HCT116 (cell line): ENCODE measurements at regions not wholly inside any gene's neighbourhood (a gene's known extent, or its start where the extent isn't known, plus 50 kb on each side); places are given as distances from the start of the nearest gene placed in this dataset.

Source experiments
- ATAC-seq: fragments of 200-7000 bp; cut with Tn5 transposase; 2 replicates; pipeline ENCODE4 v1.9.1; 2020; ENCODE audit warnings: mild to moderate bottlenecking, moderate library complexity
- BruUV-seq: library from RNA; stranded (reverse); fragments of 400-500 nt; replicated peaks from 2 replicates; lab custom pipeline; 2021; lab: Mats Ljungman, UMichigan
- CTCF ChIA-PET: fragments of 300-600 bp; sonication (Branson Sonifier 250); formaldehyde crosslinking; loops from one replicate; lab custom pipeline; 2021; ENCODE audit warnings: antibody characterized with exemption; lab: Charles Lee
- POLR2A ChIA-PET: fragments of 300-600, 350-600 bp; sonication (Branson Sonifier 250); formaldehyde crosslinking; loops from one replicate; lab custom pipeline; 2021; ENCODE audit warnings: antibody characterized with exemption; lab: Charles Lee
- RAD21 ChIA-PET, 2 experiments: fragments of 300-600 bp; sonication (Branson Sonifier 250); formaldehyde crosslinking; loops; one replicate each; lab custom pipeline; 2023; ENCODE audit warnings: low total read pairs in 2 of 2; ENCODE audit not compliant: uncharacterized antibody in 2 of 2, unreplicated experiment in 2 of 2, low non-redundant PET in 1 of 2; lab: Charles Lee
- DNase-seq: peaks from one replicate; pipeline ENCODE4 v3.0.0-alpha.2; 2010; ENCODE audit warnings: low read depth, low spot score
- H2AFZ ChIP-seq: fragments of 200-600 bp; shearing (Covaris generic), sonication (generic); 2 replicates; pipeline ENCODE4 v1.6.1; 2017; ENCODE audit warnings: low read depth, mixed run types, mixed read lengths, antibody characterized with exemption, low read length; ENCODE audit not compliant: poor library complexity, severe bottlenecking
- H3K27ac ChIP-seq: 2 replicates; pipeline ENCODE4 v1.5.1; 2012; ENCODE audit warnings: low read depth, low read length
- H3K27me3 ChIP-seq: fragments of 200-600 bp; sonication (generic); 2 replicates; pipeline ENCODE4 v1.6.1; 2016; ENCODE audit warnings: mixed run types, low read length, mixed read lengths; ENCODE audit not compliant: insufficient read depth
- H3K36me3 ChIP-seq, 2 experiments: fragments of 200-500 bp in 1 of 2; fragments of 200-600 bp in 1 of 2; sonication (Bioruptor generic) in 1 of 2; sonication (generic) in 1 of 2; 2 replicates each; pipeline versions ENCODE4 v1.5.1 to v1.6.1; 2014 to 2016; ENCODE audit warnings: low read length in 2 of 2, inconsistent platforms in 1 of 2, mixed read lengths in 1 of 2, mixed run types in 1 of 2; ENCODE audit not compliant: insufficient read depth in 2 of 2, control insufficient read depth in 1 of 2
- H3K4me1 ChIP-seq, 2 experiments: fragments of 200-600 bp in 1 of 2; sonication (generic) in 1 of 2; 2 replicates each; pipeline versions ENCODE4 v1.5.1 to v1.6.1; 2012 to 2017; ENCODE audit warnings: low read length in 2 of 2, inconsistent platforms in 1 of 2, mild to moderate bottlenecking in 1 of 2, mixed read lengths in 1 of 2, mixed run types in 1 of 2, moderate library complexity in 1 of 2; ENCODE audit not compliant: insufficient read depth in 2 of 2, control insufficient read depth in 1 of 2
- H3K4me2 ChIP-seq: fragments of 200-600 bp; sonication (generic); 2 replicates; pipeline ENCODE4 v1.6.1; 2017; ENCODE audit warnings: mixed run types, low read length, mixed read lengths
- H3K4me3 ChIP-seq, 2 experiments: fragments of 200-600 bp in 1 of 2; sonication (generic) in 1 of 2; replicated peaks in 1 of 2; 2 replicates each; pipeline ENCODE4 v1.5.1; 2011 to 2016; ENCODE audit warnings: low read length in 2 of 2, control low read depth in 1 of 2, low read depth in 1 of 2, mild to moderate bottlenecking in 1 of 2, mixed read lengths in 1 of 2, mixed run types in 1 of 2
- H3K79me2 ChIP-seq: fragments of 200-600 bp; sonication (generic); 2 replicates; pipeline ENCODE4 v1.6.1; 2017; ENCODE audit warnings: mild to moderate bottlenecking, mixed run types, low read length, moderate library complexity, mixed read lengths; ENCODE audit not compliant: insufficient read depth
- H3K9ac ChIP-seq: fragments of 200-600 bp; sonication (generic); 2 replicates; pipeline ENCODE4 v1.6.1; 2016; ENCODE audit warnings: low read length, mixed read lengths
- H3K9me2 ChIP-seq: fragments of 200-600 bp; sonication (generic), shearing (Covaris generic); 2 replicates; pipeline ENCODE4 v1.6.1; 2017; ENCODE audit warnings: mixed run types, mild to moderate bottlenecking, moderate library complexity; ENCODE audit not compliant: insufficient read depth
- H3K9me3 ChIP-seq, 2 experiments: fragments of 200-500 bp in 1 of 2; fragments of 200-600 bp in 1 of 2; sonication (Bioruptor generic) in 1 of 2; sonication (generic) in 1 of 2; 2 replicates each; pipeline ENCODE4 v1.6.1; 2014 to 2017; ENCODE audit warnings: low read length in 2 of 2, mixed read lengths in 2 of 2, inconsistent platforms in 1 of 2, low read depth in 1 of 2, mild to moderate bottlenecking in 1 of 2, mixed run types in 1 of 2, moderate library complexity in 1 of 2; ENCODE audit not compliant: control insufficient read depth in 1 of 2, insufficient read depth in 1 of 2
- H4K20me1 ChIP-seq: fragments of 200-600 bp; sonication (generic), shearing (Covaris generic); 2 replicates; pipeline ENCODE4 v1.6.1; 2017; ENCODE audit warnings: mixed run types, mild to moderate bottlenecking, moderate library complexity; ENCODE audit not compliant: insufficient read depth
- CEBPB ChIP-seq: IDR thresholded peaks from 2 replicates; pipeline ENCODE4 v1.6.1; 2012; ENCODE audit warnings: low read depth
- CTCF ChIP-seq, 3 experiments: fragments of 200-600 bp in 1 of 3; sonication (generic) in 1 of 3; IDR thresholded peaks in 2 of 3; conservative IDR thresholded peaks in 1 of 3; 2 replicates each; pipeline ENCODE4 v1.5.1; 2012 to 2017; ENCODE audit warnings: low read depth in 2 of 3, low read length in 2 of 3, antibody characterized with exemption in 1 of 3, borderline replicate concordance in 1 of 3, control low read depth in 1 of 3, mild to moderate bottlenecking in 1 of 3, mixed read lengths in 1 of 3, mixed run types in 1 of 3, moderate library complexity in 1 of 3; ENCODE audit not compliant: insufficient read depth in 1 of 3
- EGR1 ChIP-seq: IDR thresholded peaks from 2 replicates; pipeline ENCODE4 v1.6.1; 2012; ENCODE audit warnings: low read depth
- EZH2 ChIP-seq: fragments of 200-600 bp; sonication (generic); IDR thresholded peaks from 2 replicates; pipeline ENCODE4 v1.6.1; 2017; ENCODE audit warnings: antibody characterized with exemption, mixed run types
- EZH2phosphoT487 ChIP-seq: fragments of 200-600 bp; IDR thresholded peaks from 2 replicates; pipeline ENCODE4 v1.6.1; 2018; ENCODE audit warnings: antibody characterized with exemption, borderline replicate concordance
- FOSL1 ChIP-seq: IDR thresholded peaks from 2 replicates; pipeline ENCODE4 v1.6.1; 2012; ENCODE audit warnings: low read depth
- JUND ChIP-seq: IDR thresholded peaks from 2 replicates; pipeline ENCODE4 v1.6.1; 2012
- POLR2A ChIP-seq: IDR thresholded peaks from 2 replicates; pipeline ENCODE4 v1.7.0; 2011; ENCODE audit warnings: borderline replicate concordance; ENCODE audit not compliant: insufficient read depth, insufficient read length; ENCODE audit errors: extremely low read depth
- POLR2AphosphoS5 ChIP-seq: IDR thresholded peaks from 2 replicates; pipeline ENCODE4 v1.6.1; 2011; ENCODE audit warnings: mild to moderate bottlenecking, low read depth, low read length, moderate library complexity
- RAD21 ChIP-seq: IDR thresholded peaks from 2 replicates; pipeline ENCODE4 v1.6.1; 2012; ENCODE audit warnings: low read depth, mild to moderate bottlenecking
- REST ChIP-seq: IDR thresholded peaks from 2 replicates; pipeline ENCODE4 v1.6.1; 2012; ENCODE audit warnings: low read depth
- SRF ChIP-seq: IDR thresholded peaks from 2 replicates; pipeline ENCODE4 v1.6.1; 2012; ENCODE audit warnings: low read depth
- TCF7L2 ChIP-seq: IDR thresholded peaks from 2 replicates; pipeline ENCODE4 v1.7.0; 2011; ENCODE audit warnings: borderline replicate concordance, inconsistent platforms; ENCODE audit not compliant: insufficient read depth, insufficient read length; ENCODE audit errors: extremely low read depth
- YY1 ChIP-seq: IDR thresholded peaks from 2 replicates; pipeline ENCODE4 v1.6.1; 2011; ENCODE audit warnings: low read length, low read depth, moderate library complexity, mild to moderate bottlenecking; ENCODE audit not compliant: insufficient replicate concordance; ENCODE audit errors: extremely low read depth
- ZBTB33 ChIP-seq: IDR thresholded peaks from 2 replicates; pipeline ENCODE4 v1.6.1; 2011; ENCODE audit warnings: mild to moderate bottlenecking, low read length, moderate library complexity; ENCODE audit not compliant: insufficient replicate concordance; ENCODE audit errors: extremely low read depth
- ZFX ChIP-seq: fragments of 450-650 bp; IDR thresholded peaks from 2 replicates; pipeline ENCODE4 v1.6.1; 2017
- ZNF274 ChIP-seq: fragments of 200-500 bp; sonication (Bioruptor generic); IDR thresholded peaks from 2 replicates; pipeline ENCODE4 v1.6.1; 2014; ENCODE audit warnings: mild to moderate bottlenecking, low read depth, low read length, inconsistent platforms
- intact Hi-C: fragments of 100-400 bp; cut with micrococcal nuclease; formaldehyde crosslinking; loops from 2 replicates; pipeline ENCODE4 v1.10.0; 2022
- TF ChIP-seq, protein P1 (sequence below): IDR thresholded peaks from 2 replicates; pipeline ENCODE4 v1.6.1; 2012

DNA sequence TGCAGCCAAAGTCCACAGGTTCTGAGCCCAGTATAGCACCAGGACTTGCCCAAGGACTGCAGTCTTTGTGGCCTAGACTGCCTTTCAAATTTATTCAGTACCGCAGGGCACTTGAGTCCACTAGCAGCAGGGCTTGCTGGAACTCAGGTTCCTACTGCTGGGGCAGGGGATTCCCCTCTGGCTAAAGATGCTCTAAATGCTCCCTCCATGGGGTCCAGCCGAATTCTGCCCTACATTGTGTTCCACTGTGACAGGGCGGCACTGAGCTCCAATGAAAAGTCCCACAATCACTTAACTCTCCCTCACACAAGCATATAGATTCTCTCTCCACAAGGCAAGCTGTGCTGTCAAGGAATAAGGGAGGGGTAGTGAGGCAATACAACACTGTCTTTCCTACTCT is 518.1 kb upstream of the VRK2 start:
- no peak for TF ChIP-seq RAD21
- TF ChIP-seq YY1: no peak
- no peak for TF ChIP-seq ZFX
- TF ChIP-seq EGR1: no peak
- TF ChIP-seq ZBTB33: no peak
- TF ChIP-seq CEBPB: no peak
- TF ChIP-seq EZH2: no peak
- TF ChIP-seq FOSL1: no peak
- no peak for TF ChIP-seq REST
- no peak for TF ChIP-seq POLR2A
- TF ChIP-seq SRF: no peak
- no peak for TF ChIP-seq ZNF274
- TF ChIP-seq CTCF (IDR thresholded peaks at IDR 0.05 in 2 of 3, conservative IDR thresholded peaks at IDR 0.05 in 1 of 3; ENCODE audit: borderline replicate concordance in 1 of 3, insufficient read depth in 1 of 3, low read depth in 2 of 3, low read length in 2 of 3): no peak
- TF ChIP-seq POLR2AphosphoS5: no peak
- no peak for TF ChIP-seq JUND
- no peak for TF ChIP-seq TCF7L2
- TF ChIP-seq, protein P1, sequence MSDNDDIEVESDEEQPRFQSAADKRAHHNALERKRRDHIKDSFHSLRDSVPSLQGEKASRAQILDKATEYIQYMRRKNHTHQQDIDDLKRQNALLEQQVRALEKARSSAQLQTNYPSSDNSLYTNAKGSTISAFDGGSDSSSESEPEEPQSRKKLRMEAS: no peak
- TF ChIP-seq EZH2phosphoT487: no peak

More for the DNA sequence above, 518.1 kb upstream of the VRK2 start:
- no peak overlapping the region for H3K4me2 ChIP-seq
- H4K20me1 ChIP-seq: no peaks in the 10 kb centered on the region
- H3K27me3 ChIP-seq: no peaks in the 10 kb centered on the region
- H3K4me3 ChIP-seq: no peak overlapping the region
- H3K4me1 ChIP-seq: no peaks in the 10 kb centered on the region
- ATAC-seq (no peak), DNase-seq (no peak)
- ChIA-PET CTCF (no interaction called here), RAD21 (no interaction called here), POLR2A (no interaction called here)
- no peak overlapping the region for H3K9ac ChIP-seq
- intact Hi-C loops: no loop called here
- H3K9me3 ChIP-seq: no peaks in the 10 kb centered on the region
- H3K36me3 ChIP-seq: no peaks in the 10 kb centered on the region
- no TSS peak for BruUV-seq
- no peaks in the 10 kb centered on the region for H3K9me2 ChIP-seq
- H3K79me2 ChIP-seq: no peaks in the 10 kb centered on the region
- no peak overlapping the region for H3K27ac ChIP-seq
- H2AFZ ChIP-seq: no peak overlapping the region
